Chondrocyte (in vitro differentiated cells): ENCODE measurements at regions not wholly inside any gene's neighbourhood (a gene's known extent, or its start where the extent isn't known, plus 50 kb on each side); places are given as distances from the start of the nearest gene placed in this dataset.

Experiments
- DNase-seq: peaks from one replicate; pipeline ENCODE4 v3.0.0; 2021; ENCODE audit warnings: mixed read lengths, low spot score
- H3K27ac Mint-ChIP-seq: one replicate; pipeline ENCODE4 v1.8.0; 2021; ENCODE audit warnings: mild to moderate bottlenecking, moderate library complexity, mixed read lengths; ENCODE audit not compliant: unreplicated experiment
- H3K27me3 Mint-ChIP-seq: 2 replicates; pipeline ENCODE4 v1.8.0; 2021; ENCODE audit warnings: low read depth, mixed read lengths
- H3K36me3 Mint-ChIP-seq: 2 replicates; pipeline ENCODE4 v1.8.0; 2021; ENCODE audit warnings: low read depth, mixed read lengths
- H3K4me1 Mint-ChIP-seq: 2 replicates; pipeline ENCODE4 v1.8.0; 2021; ENCODE audit warnings: low read depth, mild to moderate bottlenecking, mixed read lengths
- H3K4me3 Mint-ChIP-seq: one replicate; pipeline ENCODE4 v1.8.0; 2021; ENCODE audit warnings: mild to moderate bottlenecking, moderate library complexity, mixed read lengths; ENCODE audit not compliant: unreplicated experiment
- H3K9me3 Mint-ChIP-seq: 2 replicates; pipeline ENCODE4 v1.8.0; 2021; ENCODE audit warnings: low read depth, mixed read lengths
- CTCF ChIP-seq: fragments of 200-600 bp; sonication (generic); IDR thresholded peaks from 2 replicates; pipeline ENCODE4 v1.5.0; 2021; ENCODE audit warnings: antibody characterized with exemption, mild to moderate bottlenecking, moderate library complexity

- H3K27ac Mint-ChIP-seq = no peak overlapping the region
- H3K36me3 Mint-ChIP-seq = no peaks in the 10 kb centered on the region
- H3K4me1 Mint-ChIP-seq = no peaks in the 10 kb centered on the region
- H3K4me3 Mint-ChIP-seq = no peak overlapping the region
- TF ChIP-seq CTCF = no peak
- H3K9me3 Mint-ChIP-seq = peaks cover 3% of the 10 kb centered on the region
- DNase-seq = no peak
- peaks cover 5% of the 10 kb centered on the region for H3K27me3 Mint-ChIP-seq
Observed at GRCh38 chr10:89838044-89838615, 136.7 kb downstream of the KIF20B start.

- no peak for DNase-seq
- Mint-ChIP-seq H3K27ac (no peak overlapping the region), H3K4me3 (no peak overlapping the region), H3K27me3 (peaks cover 21% of the 10 kb centered on the region), H3K4me1 (no peaks in the 10 kb centered on the region), H3K9me3 (no peaks in the 10 kb centered on the region), H3K36me3 (no peaks in the 10 kb centered on the region)
- TF ChIP-seq CTCF = no peak
Observed at GRCh38 chr10:89845541-89846280, 144.3 kb downstream of the KIF20B start.

GRCh38 chr10:89846281-89846630 is 144.9 kb downstream of the KIF20B start:
- TF ChIP-seq CTCF = no peak
- Mint-ChIP-seq H3K4me3 (no peak overlapping the region), H3K27me3 (peaks cover 21% of the 10 kb centered on the region), H3K27ac (no peak overlapping the region), H3K36me3 (no peaks in the 10 kb centered on the region), H3K4me1 (no peaks in the 10 kb centered on the region), H3K9me3 (no peaks in the 10 kb centered on the region)
- DNase-seq = no peak

- H3K4me1 Mint-ChIP-seq = no peaks in the 10 kb centered on the region
- H3K4me3 Mint-ChIP-seq = no peak overlapping the region
- no peak for DNase-seq
- H3K36me3 Mint-ChIP-seq = no peaks in the 10 kb centered on the region
- no peak for TF ChIP-seq CTCF
- peaks cover 24% of the 10 kb centered on the region for H3K27me3 Mint-ChIP-seq
- H3K27ac Mint-ChIP-seq = no peak overlapping the region
- no peaks in the 10 kb centered on the region for H3K9me3 Mint-ChIP-seq
Observed at GRCh38 chr10:89846786-89847185, 145.4 kb downstream of the KIF20B start.

- no peak for DNase-seq
- no peaks in the 10 kb centered on the region for H3K9me3 Mint-ChIP-seq
- no peaks in the 10 kb centered on the region for H3K36me3 Mint-ChIP-seq
- H3K4me1 Mint-ChIP-seq = no peaks in the 10 kb centered on the region
- TF ChIP-seq CTCF = no peak
- no peak overlapping the region for H3K4me3 Mint-ChIP-seq
- H3K27ac Mint-ChIP-seq = no peak overlapping the region
- H3K27me3 Mint-ChIP-seq = peaks cover 46% of the 10 kb centered on the region
Observed at GRCh38 chr10:89852872-89853271, 151.5 kb downstream of the KIF20B start.
